Bronchial epithelial cell (primary cell): ENCODE measurements at regions not wholly inside any gene's neighbourhood (a gene's known extent, or its start where the extent isn't known, plus 50 kb on each side); places are given as distances from the start of the nearest gene placed in this dataset.

ENCODE experiments used
- DNase-seq: peaks from one replicate; pipeline ENCODE4 v3.0.0-alpha.2; 2010; ENCODE audit warnings: low read depth
- FAIRE-seq: peaks from 2 replicates; lab custom pipeline; 2011; peaks lifted over from hg19 to GRCh38; lab: Jason Lieb, UNC
- H3K27me3 ChIP-seq: 2 replicates; pipeline ENCODE4 v1.5.1; 2011; ENCODE audit warnings: low read length; ENCODE audit not compliant: control insufficient read depth, insufficient read depth
- H3K36me3 ChIP-seq: 2 replicates; pipeline ENCODE4 v1.5.1; 2011; ENCODE audit warnings: low read length; ENCODE audit not compliant: control insufficient read depth, insufficient read depth
- H3K4me3 ChIP-seq: 2 replicates; pipeline ENCODE4 v1.5.1; 2011; ENCODE audit warnings: mild to moderate bottlenecking, low read depth, low read length, control low read depth
- CTCF ChIP-seq: IDR thresholded peaks from 2 replicates; pipeline ENCODE4 v1.5.1; 2011; ENCODE audit warnings: mild to moderate bottlenecking, moderate library complexity, low read length, control low read depth, inconsistent platforms; ENCODE audit not compliant: insufficient read depth, severe bottlenecking

GRCh38 chr2:188151670-188152069 lies 140.0 kb upstream of the GULP1 start:
- no peaks in the 10 kb centered on the region for H3K27me3 ChIP-seq
- FAIRE-seq (no peak), DNase-seq (no peak)
- no peak for TF ChIP-seq CTCF
- H3K4me3 ChIP-seq, result no peak overlapping the region
- no peaks in the 10 kb centered on the region for H3K36me3 ChIP-seq

GRCh38 chr2:188158337-188159100 lies 133.2 kb upstream of the GULP1 start:
- FAIRE-seq (no peak), DNase-seq (peak; percentile 40)
- Histone ChIP-seq H3K4me3 (no peak overlapping the region), H3K27me3 (no peaks in the 10 kb centered on the region), H3K36me3 (no peaks in the 10 kb centered on the region)
- no peak for TF ChIP-seq CTCF

- FAIRE-seq (no peak), DNase-seq (no peak)
- no peak for TF ChIP-seq CTCF
- Histone ChIP-seq H3K4me3 (no peak overlapping the region), H3K36me3 (no peaks in the 10 kb centered on the region), H3K27me3 (no peaks in the 10 kb centered on the region)
These were observed 132.2 kb upstream of the GULP1 start for GRCh38 chr2:188159484-188159883.

- no peak for DNase-seq
- Histone ChIP-seq H3K36me3 (no peaks in the 10 kb centered on the region), H3K4me3 (no peak overlapping the region), H3K27me3 (no peaks in the 10 kb centered on the region)
- no peak for FAIRE-seq
- TF ChIP-seq CTCF, result no peak
These were observed 121.3 kb upstream of the GULP1 start for GRCh38 chr2:188170356-188170755.

- Histone ChIP-seq H3K27me3 (no peaks in the 10 kb centered on the region), H3K36me3 (no peaks in the 10 kb centered on the region), H3K4me3 (no peak overlapping the region)
- TF ChIP-seq CTCF, result no peak
- DNase-seq, result no peak
- no peak for FAIRE-seq
These were observed 115.1 kb upstream of the GULP1 start for GRCh38 chr2:188176620-188177019.
